Activated naive CD8-positive, alpha-beta T cell (primary cell): ENCODE measurements at regions not wholly inside any gene's neighbourhood (a gene's known extent, or its start where the extent isn't known, plus 50 kb on each side); places are given as distances from the start of the nearest gene placed in this dataset.

Source experiments
- H3K27ac Mint-ChIP-seq: one replicate; pipeline ENCODE4 v1.8.0; 2021; ENCODE audit warnings: mixed read lengths
- H3K27me3 Mint-ChIP-seq: one replicate; pipeline ENCODE4 v1.8.0; 2021; ENCODE audit warnings: mixed read lengths
- H3K36me3 Mint-ChIP-seq: one replicate; pipeline ENCODE4 v1.8.0; 2021; ENCODE audit warnings: mixed read lengths
- H3K4me1 Mint-ChIP-seq: one replicate; pipeline ENCODE4 v1.8.0; 2021; ENCODE audit warnings: low read depth, mixed read lengths
- H3K4me3 Mint-ChIP-seq: one replicate; pipeline ENCODE4 v1.8.0; 2021; ENCODE audit warnings: mild to moderate bottlenecking, mixed read lengths
- H3K9me3 Mint-ChIP-seq: one replicate; pipeline ENCODE4 v1.8.0; 2021; ENCODE audit warnings: low read depth, mixed read lengths

DNA sequence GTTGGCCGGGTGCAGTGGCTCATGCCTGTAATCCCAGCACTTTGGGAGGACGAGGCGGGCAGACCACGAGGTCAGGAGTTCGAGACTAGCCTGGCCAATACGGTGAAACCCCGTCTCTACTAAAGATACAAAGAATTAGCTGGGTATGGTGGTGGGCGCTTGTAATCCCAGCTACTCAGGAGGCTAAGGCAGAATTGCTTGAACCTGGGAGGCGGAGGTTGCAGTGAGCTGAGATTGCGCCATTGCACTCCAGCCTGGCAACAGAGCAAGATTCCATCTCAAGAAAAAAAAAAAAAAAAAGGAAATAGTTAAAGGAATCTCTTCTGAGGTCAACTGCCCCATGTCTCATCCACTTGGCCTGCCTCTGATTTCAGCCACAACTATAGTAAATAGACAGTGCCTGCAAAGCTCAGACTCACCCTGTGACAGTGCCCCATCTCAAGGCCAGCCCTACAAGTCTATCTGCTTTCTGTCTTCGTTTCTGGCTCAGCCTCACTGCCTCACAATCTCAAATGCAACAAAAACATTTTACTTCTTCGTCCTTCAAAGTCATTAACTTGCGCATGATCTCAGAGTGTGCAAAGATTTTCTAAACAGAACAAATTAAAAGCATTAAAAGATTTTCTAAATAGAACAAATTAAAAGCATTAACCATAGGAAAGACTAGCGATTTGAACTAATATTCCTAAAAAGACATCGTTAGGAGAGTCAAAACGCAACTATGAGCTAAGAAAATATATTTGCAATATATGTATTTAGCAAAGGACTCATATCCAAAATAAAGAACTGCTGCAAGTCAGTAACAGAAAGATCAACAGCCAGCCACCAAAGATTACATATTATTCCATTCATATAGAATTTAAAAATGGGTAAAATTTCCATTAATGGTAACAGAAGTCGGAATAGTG is 65.0 kb upstream of the PRDX6 start:
- no peak overlapping the region for H3K4me3 Mint-ChIP-seq
- no peak overlapping the region for H3K27ac Mint-ChIP-seq
- peaks cover 34% of the 10 kb centered on the region for H3K4me1 Mint-ChIP-seq
- H3K27me3 Mint-ChIP-seq = no peaks in the 10 kb centered on the region
- peaks cover 5% of the 10 kb centered on the region for H3K36me3 Mint-ChIP-seq
- H3K9me3 Mint-ChIP-seq = no peaks in the 10 kb centered on the region

DNA sequence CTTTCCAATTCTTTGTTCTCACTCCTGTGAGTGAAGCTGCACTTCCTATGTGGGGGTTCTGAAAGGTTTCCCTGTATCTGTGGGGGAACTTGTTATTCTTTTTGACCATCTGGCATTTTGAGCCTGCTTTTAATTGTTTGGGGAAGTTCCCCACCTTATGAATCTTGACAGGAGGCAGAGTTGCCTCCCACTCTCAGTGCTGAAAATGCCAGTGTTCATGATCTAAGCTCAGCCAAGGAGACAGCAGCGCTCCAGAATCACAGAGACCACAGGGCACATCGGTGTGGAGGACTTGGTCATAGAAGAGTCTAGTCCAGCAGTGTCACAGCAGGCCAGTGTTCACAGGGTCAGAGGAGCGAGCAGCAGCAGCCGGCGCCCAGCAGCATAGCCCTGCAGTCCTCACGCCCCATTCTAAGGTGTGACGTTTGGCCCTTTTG is 63.8 kb upstream of the PRDX6 start:
- Mint-ChIP-seq H3K4me1 (peaks cover 29% of the 10 kb centered on the region), H3K36me3 (peaks cover 5% of the 10 kb centered on the region), H3K27me3 (no peaks in the 10 kb centered on the region), H3K9me3 (no peaks in the 10 kb centered on the region), H3K27ac (no peak overlapping the region), H3K4me3 (no peak overlapping the region)

- Mint-ChIP-seq H3K4me1 (peaks cover 26% of the 10 kb centered on the region), H3K27me3 (no peaks in the 10 kb centered on the region), H3K4me3 (no peak overlapping the region), H3K27ac (no peak overlapping the region), H3K9me3 (no peaks in the 10 kb centered on the region), H3K36me3 (peaks cover 5% of the 10 kb centered on the region)
Measured at GRCh38 chr1:173414136-173414535, 63.0 kb upstream of the PRDX6 start.

DNA sequence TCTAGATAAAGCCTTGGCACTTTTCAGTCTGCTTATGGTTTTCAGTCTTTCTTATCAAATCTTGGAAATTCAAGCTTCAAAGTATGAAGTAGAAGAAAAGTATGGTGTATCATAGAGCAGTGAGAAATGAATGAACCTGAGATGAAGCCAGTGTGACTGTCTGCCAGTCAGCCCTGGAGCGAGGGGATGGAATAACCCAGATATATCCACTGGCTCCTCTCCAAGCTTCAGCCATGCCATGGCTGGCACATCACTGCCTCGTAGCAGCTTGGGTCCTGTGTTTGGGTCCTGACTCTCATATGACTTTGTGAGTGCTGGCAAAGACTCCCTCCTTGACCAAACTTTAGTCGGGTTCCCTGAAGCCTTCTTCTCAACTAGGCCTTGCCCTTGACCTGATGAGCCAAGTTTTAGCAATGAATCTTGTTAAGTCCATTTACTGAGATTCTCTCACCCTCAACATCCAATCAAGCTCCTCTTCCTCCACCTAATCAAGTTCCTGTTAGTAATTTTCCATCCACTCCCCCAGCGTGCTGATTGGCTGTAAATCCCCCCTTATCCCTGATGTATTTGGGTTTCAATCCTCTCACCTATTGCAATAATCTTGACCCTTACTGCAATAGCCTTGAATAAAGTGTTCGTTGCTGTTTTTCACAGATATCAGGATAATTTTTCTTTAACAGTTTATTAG is 62.5 kb upstream of the PRDX6 start:
- no peak overlapping the region for H3K27ac Mint-ChIP-seq
- H3K4me1 Mint-ChIP-seq = peaks cover 21% of the 10 kb centered on the region
- no peaks in the 10 kb centered on the region for H3K27me3 Mint-ChIP-seq
- peaks cover 5% of the 10 kb centered on the region for H3K36me3 Mint-ChIP-seq
- H3K4me3 Mint-ChIP-seq = no peak overlapping the region
- H3K9me3 Mint-ChIP-seq = no peaks in the 10 kb centered on the region

- no peaks in the 10 kb centered on the region for H3K9me3 Mint-ChIP-seq
- H3K27me3 Mint-ChIP-seq = no peaks in the 10 kb centered on the region
- H3K36me3 Mint-ChIP-seq = peaks cover 5% of the 10 kb centered on the region
- H3K4me1 Mint-ChIP-seq = peaks cover 19% of the 10 kb centered on the region
- H3K27ac Mint-ChIP-seq = no peak overlapping the region
- H3K4me3 Mint-ChIP-seq = no peak overlapping the region
Measured at GRCh38 chr1:173415490-173415889, 61.6 kb upstream of the PRDX6 start.

- Mint-ChIP-seq H3K4me1 (peaks cover 17% of the 10 kb centered on the region), H3K36me3 (peaks cover 5% of the 10 kb centered on the region), H3K27me3 (no peaks in the 10 kb centered on the region), H3K4me3 (no peak overlapping the region), H3K9me3 (no peaks in the 10 kb centered on the region), H3K27ac (no peak overlapping the region)
Measured at GRCh38 chr1:173415905-173416450, 61.2 kb upstream of the PRDX6 start.

DNA sequence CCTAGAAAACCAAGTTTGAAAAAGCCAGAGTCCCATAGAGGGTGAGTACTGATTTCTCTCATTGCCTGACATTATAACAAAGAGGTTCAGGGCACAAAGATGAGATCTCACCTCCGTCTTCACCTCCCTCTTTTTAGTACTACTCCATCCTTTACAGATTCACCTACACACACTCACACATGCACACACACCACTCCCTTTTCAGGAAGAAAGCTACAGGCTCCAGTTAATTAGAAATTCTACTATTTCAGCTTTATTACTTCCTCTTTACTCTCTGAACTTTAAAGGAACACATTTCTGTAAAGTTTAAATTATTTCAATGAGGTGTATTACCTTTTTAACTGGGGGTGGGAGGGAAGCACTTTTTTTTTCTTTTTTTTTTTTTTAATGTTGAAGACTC is 59.6 kb upstream of the PRDX6 start:
- H3K27me3 Mint-ChIP-seq = no peaks in the 10 kb centered on the region
- no peak overlapping the region for H3K4me3 Mint-ChIP-seq
- no peak overlapping the region for H3K27ac Mint-ChIP-seq
- H3K36me3 Mint-ChIP-seq = peaks cover 2% of the 10 kb centered on the region
- peaks cover 13% of the 10 kb centered on the region for H3K4me1 Mint-ChIP-seq
- H3K9me3 Mint-ChIP-seq = no peaks in the 10 kb centered on the region

GRCh38 chr1:173418107-173418985 is 58.8 kb upstream of the PRDX6 start:
- Mint-ChIP-seq H3K4me1 (peaks cover 10% of the 10 kb centered on the region), H3K4me3 (no peak overlapping the region), H3K27ac (no peak overlapping the region), H3K27me3 (no peaks in the 10 kb centered on the region), H3K9me3 (no peaks in the 10 kb centered on the region), H3K36me3 (peaks cover 2% of the 10 kb centered on the region)

DNA sequence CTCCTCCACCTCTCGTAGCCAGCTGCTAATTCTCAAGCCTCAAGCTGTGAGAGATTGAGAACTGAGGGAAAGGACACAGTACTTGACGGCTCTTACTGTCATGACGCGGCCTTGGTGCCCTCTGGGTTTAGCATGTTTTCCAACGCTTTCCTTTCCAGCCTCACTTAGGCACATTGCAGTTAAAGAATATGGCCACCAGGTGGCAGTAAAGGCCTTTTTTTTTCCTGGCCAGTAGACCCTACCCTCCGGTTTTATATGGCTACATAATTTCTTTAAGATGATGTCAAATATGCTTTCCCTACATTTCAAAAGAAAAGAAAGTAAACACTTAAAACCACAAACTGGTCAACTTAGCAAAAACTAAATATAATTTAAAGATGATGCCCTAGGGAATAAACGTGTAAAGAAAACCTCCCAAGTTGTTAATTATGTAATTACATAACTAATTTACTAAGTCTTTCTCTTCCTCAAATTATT is 56.8 kb upstream of the PRDX6 start:
- H3K9me3 Mint-ChIP-seq = no peaks in the 10 kb centered on the region
- H3K27ac Mint-ChIP-seq = no peak overlapping the region
- no peaks in the 10 kb centered on the region for H3K27me3 Mint-ChIP-seq
- no peak overlapping the region for H3K4me3 Mint-ChIP-seq
- H3K36me3 Mint-ChIP-seq = peaks cover 2% of the 10 kb centered on the region
- H3K4me1 Mint-ChIP-seq = peaks cover 8% of the 10 kb centered on the region

DNA sequence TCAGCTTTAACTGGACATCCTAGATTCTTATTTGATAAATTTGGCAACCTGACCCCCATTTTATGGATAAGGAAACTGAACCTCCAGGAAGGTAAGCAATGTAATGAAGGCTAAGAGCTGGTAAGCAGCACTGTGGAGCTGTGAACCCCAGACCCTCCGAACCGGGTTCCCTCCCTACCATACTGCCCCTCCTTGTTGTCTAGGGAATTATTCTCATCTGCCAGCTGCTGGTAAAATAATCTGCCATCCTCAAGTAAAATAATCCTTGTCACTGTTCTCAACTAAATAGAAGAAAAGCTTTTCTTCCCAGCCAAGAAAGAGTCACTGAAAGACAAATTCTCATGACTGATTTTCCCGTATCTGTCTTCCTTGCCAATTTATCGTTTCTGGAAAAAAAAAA is 55.8 kb upstream of the PRDX6 start:
- H3K4me3 Mint-ChIP-seq = no peak overlapping the region
- no peaks in the 10 kb centered on the region for H3K36me3 Mint-ChIP-seq
- H3K27ac Mint-ChIP-seq = no peak overlapping the region
- no peaks in the 10 kb centered on the region for H3K9me3 Mint-ChIP-seq
- no peaks in the 10 kb centered on the region for H3K27me3 Mint-ChIP-seq
- peaks cover 8% of the 10 kb centered on the region for H3K4me1 Mint-ChIP-seq

DNA sequence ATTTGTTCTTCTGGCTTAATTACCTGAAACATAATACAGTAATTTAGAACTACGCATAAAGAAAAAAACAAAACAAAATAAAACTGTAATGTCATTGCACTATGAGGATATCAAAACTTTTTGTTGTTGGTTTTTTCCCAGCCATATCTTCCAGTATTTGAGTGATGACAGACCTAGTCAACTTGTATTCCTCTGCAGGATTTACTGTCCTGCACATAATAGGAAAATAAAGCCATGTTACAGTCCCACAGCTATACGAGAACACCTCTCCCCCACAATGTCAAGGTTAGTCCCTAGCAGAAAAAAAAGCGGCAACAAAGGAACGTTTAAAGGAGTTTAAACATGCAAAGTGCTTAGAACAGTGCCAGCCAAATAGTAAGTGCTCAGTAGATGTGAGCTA is 55.3 kb upstream of the PRDX6 start:
- no peaks in the 10 kb centered on the region for H3K36me3 Mint-ChIP-seq
- no peak overlapping the region for H3K27ac Mint-ChIP-seq
- H3K4me3 Mint-ChIP-seq = no peak overlapping the region
- H3K9me3 Mint-ChIP-seq = no peaks in the 10 kb centered on the region
- no peaks in the 10 kb centered on the region for H3K27me3 Mint-ChIP-seq
- H3K4me1 Mint-ChIP-seq = peaks cover 8% of the 10 kb centered on the region

DNA sequence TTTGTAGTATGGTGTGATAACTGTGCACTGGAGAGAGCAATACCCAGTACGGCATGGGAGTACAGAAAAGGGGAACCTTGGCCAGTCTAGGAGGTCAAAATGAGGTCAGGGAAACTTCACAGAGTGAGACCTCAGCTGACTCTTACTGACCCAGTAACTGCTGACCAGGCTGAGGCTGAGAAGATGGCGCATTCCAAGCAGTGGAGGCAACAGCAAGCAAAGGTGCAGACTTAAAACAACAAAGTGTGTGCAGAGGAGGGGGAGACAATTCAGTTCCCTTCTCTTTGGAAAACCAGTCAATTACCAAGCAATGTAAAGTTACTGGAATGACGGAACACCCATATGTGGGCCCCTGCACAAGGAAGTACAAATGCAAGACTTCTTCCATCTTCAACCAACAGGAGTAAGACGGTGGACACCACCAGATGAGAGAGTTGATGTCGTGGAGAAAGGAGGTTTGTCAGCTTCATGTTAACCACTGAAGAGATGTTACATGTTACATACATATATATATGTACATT is 54.6 kb upstream of the PRDX6 start:
- Mint-ChIP-seq H3K27ac (no peak overlapping the region), H3K4me3 (no peak overlapping the region), H3K9me3 (no peaks in the 10 kb centered on the region), H3K27me3 (no peaks in the 10 kb centered on the region), H3K4me1 (peaks cover 8% of the 10 kb centered on the region), H3K36me3 (no peaks in the 10 kb centered on the region)

- no peak overlapping the region for H3K27ac Mint-ChIP-seq
- H3K4me1 Mint-ChIP-seq = peaks cover 8% of the 10 kb centered on the region
- H3K4me3 Mint-ChIP-seq = no peak overlapping the region
- no peaks in the 10 kb centered on the region for H3K9me3 Mint-ChIP-seq
- no peaks in the 10 kb centered on the region for H3K27me3 Mint-ChIP-seq
- H3K36me3 Mint-ChIP-seq = no peaks in the 10 kb centered on the region
Measured at GRCh38 chr1:173423291-173423690, 53.8 kb upstream of the PRDX6 start.

- Mint-ChIP-seq H3K36me3 (no peaks in the 10 kb centered on the region), H3K27me3 (no peaks in the 10 kb centered on the region), H3K4me3 (no peak overlapping the region), H3K27ac (no peak overlapping the region), H3K9me3 (no peaks in the 10 kb centered on the region), H3K4me1 (peaks cover 9% of the 10 kb centered on the region)
Measured at GRCh38 chr1:173424143-173424542, 53.0 kb upstream of the PRDX6 start.
